H7 (cell line): ENCODE measurements at regions not wholly inside any gene's neighbourhood (a gene's known extent, or its start where the extent isn't known, plus 50 kb on each side); places are given as distances from the start of the nearest gene placed in this dataset.

ENCODE experiments used
- DNase-seq: peaks from one replicate; pipeline ENCODE4 v3.0.0; 2012
- H3K27me3 ChIP-seq: 2 replicates; pipeline ENCODE4 v1.6.0; 2011; ENCODE audit warnings: mild to moderate bottlenecking, low read length; ENCODE audit not compliant: control insufficient read depth, insufficient read depth
- H3K36me3 ChIP-seq: replicated peaks from 2 replicates; pipeline ENCODE4 v1.5.1; 2011; ENCODE audit warnings: low read length; ENCODE audit not compliant: control insufficient read depth, insufficient read depth
- H3K4me3 ChIP-seq: 2 replicates; pipeline ENCODE4 v1.5.1; 2011; ENCODE audit warnings: low read depth, mild to moderate bottlenecking, control low read depth, low read length, moderate library complexity; ENCODE audit not compliant: insufficient read depth

DNA sequence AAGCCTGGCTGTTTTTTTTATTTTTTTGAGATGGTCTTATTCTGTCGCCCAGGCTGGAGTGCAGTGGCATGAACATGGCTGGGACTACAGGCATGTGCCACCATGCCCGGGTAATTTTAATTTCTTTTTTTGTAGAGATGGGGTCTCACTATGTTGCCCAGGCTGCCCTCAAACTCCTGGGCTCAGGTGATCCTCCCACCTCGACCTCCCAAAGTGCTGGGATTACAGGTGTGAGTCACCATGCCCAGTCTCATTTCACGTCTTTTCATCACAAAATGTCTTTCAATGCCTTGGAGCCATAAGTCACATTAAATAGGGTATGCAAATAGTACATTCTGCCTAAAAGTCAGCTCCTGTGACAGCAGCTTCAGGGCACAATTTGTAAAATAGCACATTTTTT is 52.8 kb downstream of the SOX2 start:
- Histone ChIP-seq H3K27me3 (no peaks in the 10 kb centered on the region), H3K4me3 (no peak overlapping the region), H3K36me3 (no peaks in the 10 kb centered on the region)
- no peak for DNase-seq

DNA sequence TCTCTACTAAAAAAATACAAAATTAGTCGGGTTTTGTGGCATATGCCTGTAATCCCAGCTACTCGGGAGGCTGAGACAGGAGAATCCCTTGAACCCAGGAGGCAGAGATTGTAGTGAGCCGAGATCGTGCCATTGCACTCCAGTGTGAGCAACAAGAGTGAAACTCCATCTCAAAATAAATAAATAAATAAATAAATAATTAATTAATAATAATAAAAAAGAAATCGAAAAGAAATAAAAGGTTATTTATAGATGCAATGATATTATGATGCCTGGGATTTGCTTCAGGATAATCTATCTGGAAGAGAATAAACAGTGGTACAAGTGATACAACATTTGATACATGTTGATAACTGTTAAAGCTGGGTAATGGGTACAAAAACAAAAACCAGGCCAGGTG is 58.6 kb downstream of the SOX2 start:
- no peaks in the 10 kb centered on the region for H3K36me3 ChIP-seq
- no peak overlapping the region for H3K4me3 ChIP-seq
- DNase-seq: no peak
- H3K27me3 ChIP-seq: no peaks in the 10 kb centered on the region

DNA sequence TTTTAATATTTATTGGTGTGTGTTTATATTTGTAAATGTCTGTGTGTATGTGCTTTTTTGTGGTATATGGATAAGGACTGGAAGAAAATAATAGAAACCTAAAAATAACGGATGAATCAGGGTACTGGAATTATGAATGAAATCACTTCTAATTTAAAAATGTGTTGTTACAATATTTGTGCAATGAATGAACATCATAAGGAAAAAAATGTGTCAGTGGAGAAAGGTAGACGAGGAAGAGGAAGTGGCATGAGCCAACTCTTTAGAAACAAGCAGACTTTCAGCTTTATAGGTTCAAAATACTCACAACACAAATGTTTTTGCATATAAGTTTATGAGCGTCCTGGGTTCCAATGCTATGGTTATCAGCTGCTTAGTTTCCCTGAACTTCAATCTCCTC is 59.4 kb downstream of the SOX2 start:
- H3K36me3 ChIP-seq: no peaks in the 10 kb centered on the region
- DNase-seq: no peak
- H3K4me3 ChIP-seq: no peak overlapping the region
- no peaks in the 10 kb centered on the region for H3K27me3 ChIP-seq

DNA sequence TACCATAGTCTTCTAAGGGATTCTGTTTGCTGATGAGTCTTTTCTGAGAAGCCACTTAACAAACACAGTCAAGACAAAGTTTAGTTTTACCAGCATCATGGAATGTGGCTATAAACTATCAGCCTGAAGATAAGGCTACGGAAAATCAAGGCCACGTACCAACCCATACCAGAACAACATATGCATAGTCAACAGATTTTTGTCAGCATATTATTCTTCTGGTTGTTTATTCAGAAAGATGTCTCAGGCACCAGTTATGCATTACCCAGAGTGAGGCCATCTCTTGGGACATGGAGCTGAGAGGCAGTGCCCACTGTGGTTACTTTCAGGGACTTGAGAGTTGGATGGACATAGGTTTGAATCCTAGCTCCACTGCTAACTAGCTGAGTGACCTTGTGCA is 60.4 kb downstream of the SOX2 start:
- Histone ChIP-seq H3K36me3 (no peaks in the 10 kb centered on the region), H3K4me3 (no peak overlapping the region), H3K27me3 (no peaks in the 10 kb centered on the region)
- no peak for DNase-seq

GRCh38 chr3:181773921-181774320 is 62.2 kb downstream of the SOX2 start:
- H3K36me3 ChIP-seq: no peaks in the 10 kb centered on the region
- no peak overlapping the region for H3K4me3 ChIP-seq
- DNase-seq: no peak
- no peaks in the 10 kb centered on the region for H3K27me3 ChIP-seq

DNA sequence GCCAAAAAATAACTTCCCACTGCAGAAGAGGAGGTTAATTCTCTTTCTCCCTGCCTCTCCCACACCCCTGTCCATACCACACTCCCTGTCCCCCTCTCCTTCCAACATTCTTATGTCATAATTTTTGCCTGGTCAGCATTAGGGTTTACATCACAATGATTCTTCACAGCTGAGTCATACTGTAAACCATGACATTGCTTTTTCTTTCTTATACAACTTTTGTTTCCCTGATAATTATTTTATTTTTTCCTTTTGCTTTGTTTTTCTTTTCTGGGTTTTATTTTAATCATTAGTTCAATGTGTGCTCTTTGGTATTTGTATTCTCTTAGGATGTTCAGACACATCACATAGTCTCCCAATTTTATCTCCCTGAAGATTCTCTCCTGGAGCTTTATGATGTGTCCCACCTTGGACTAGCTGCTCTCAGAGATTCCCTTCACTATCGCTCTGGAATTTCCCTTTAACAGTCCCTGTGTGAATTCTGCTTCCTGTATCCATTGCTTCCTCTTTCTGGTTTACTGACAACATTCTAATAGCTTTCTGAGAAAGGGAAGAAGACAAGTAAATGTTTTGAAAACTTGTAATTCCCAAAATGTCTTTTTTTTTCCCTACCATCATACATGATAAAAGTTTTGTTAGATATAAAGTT is 70.7 kb downstream of the SOX2 start:
- no peaks in the 10 kb centered on the region for H3K27me3 ChIP-seq
- H3K4me3 ChIP-seq: no peak overlapping the region
- no peaks in the 10 kb centered on the region for H3K36me3 ChIP-seq
- DNase-seq: peak; percentile 64

GRCh38 chr3:181790561-181790960 is 78.8 kb downstream of the SOX2 start:
- Histone ChIP-seq H3K4me3 (no peak overlapping the region), H3K36me3 (no peaks in the 10 kb centered on the region), H3K27me3 (no peaks in the 10 kb centered on the region)
- DNase-seq: no peak

GRCh38 chr3:181791056-181791955 is 79.6 kb downstream of the SOX2 start:
- no peak for DNase-seq
- Histone ChIP-seq H3K4me3 (no peak overlapping the region), H3K36me3 (no peaks in the 10 kb centered on the region), H3K27me3 (no peaks in the 10 kb centered on the region)

DNA sequence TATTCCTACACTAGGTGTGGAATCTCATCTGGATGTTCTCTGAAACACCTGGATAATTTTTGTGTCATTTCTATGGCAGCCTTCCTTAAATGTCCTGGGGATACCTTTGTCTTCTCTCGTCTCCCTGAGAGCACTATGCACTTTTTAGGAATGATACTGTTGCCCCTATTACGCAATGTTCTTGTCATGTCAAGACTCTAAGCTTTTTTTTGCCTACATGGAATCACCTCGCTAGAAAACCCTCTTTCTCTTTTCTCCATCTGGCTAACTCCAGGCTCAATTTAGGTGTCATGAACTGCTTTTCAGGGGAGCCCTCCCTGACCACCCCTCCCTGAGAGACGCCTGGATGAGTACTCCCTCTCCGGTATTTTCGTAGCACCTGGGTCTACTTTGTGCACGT is 81.3 kb downstream of the SOX2 start:
- no peaks in the 10 kb centered on the region for H3K27me3 ChIP-seq
- no peaks in the 10 kb centered on the region for H3K36me3 ChIP-seq
- DNase-seq: no peak
- no peak overlapping the region for H3K4me3 ChIP-seq

GRCh38 chr3:181794011-181794790 is 82.5 kb downstream of the SOX2 start:
- H3K4me3 ChIP-seq: no peak overlapping the region
- no peaks in the 10 kb centered on the region for H3K27me3 ChIP-seq
- H3K36me3 ChIP-seq: no peaks in the 10 kb centered on the region
- no peak for DNase-seq

- Histone ChIP-seq H3K27me3 (no peaks in the 10 kb centered on the region), H3K4me3 (no peak overlapping the region), H3K36me3 (no peaks in the 10 kb centered on the region)
- DNase-seq: no peak
Observed at GRCh38 chr3:181796641-181797040, 84.9 kb downstream of the SOX2 start.

DNA sequence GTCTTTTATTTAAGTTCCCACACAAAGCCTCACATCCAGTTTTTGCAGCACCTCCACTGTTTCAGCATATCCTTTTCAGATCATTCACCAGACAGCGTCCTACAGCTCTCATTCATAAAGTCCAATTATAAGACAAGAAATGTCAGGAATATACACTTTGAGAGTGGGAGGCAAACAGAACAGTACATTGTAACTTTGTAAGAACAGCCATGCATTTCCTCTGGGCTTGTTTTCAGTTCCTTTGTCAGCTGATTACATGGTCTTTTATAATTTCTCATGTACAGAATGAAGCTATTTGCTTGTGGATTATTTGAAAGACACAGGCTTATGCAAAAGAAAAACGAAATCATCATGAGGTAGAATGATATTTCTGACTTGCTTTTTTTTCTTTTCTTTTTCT is 85.7 kb downstream of the SOX2 start:
- no peaks in the 10 kb centered on the region for H3K27me3 ChIP-seq
- DNase-seq: no peak
- no peaks in the 10 kb centered on the region for H3K36me3 ChIP-seq
- no peak overlapping the region for H3K4me3 ChIP-seq

GRCh38 chr3:181805703-181806102 is 94.0 kb downstream of the SOX2 start:
- H3K36me3 ChIP-seq: no peaks in the 10 kb centered on the region
- no peak for DNase-seq
- no peak overlapping the region for H3K4me3 ChIP-seq
- H3K27me3 ChIP-seq: no peaks in the 10 kb centered on the region

DNA sequence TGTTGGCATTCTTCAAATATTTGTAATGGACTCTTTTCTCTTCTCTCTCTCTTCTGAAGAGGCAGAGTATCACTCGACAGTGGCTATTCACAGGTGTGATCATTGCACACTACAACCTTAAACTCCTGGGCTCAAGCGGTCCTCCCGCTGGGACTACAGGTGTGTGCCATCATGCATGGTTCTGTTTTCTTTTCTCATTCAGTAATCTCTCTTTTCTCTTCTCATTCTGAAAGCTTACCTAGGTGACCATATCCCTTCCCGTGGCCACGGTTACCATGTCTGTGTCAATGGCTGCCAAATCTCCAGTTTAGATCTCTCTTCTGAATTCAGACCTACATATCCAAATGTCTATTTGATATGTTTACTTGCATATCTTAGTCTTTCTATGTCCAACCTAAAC is 96.3 kb downstream of the SOX2 start:
- H3K36me3 ChIP-seq: no peaks in the 10 kb centered on the region

GRCh38 chr3:181823716-181824115 is 112.0 kb downstream of the SOX2 start:
- H3K4me3 ChIP-seq: no peak overlapping the region
- no peak for DNase-seq
- no peaks in the 10 kb centered on the region for H3K27me3 ChIP-seq
- H3K36me3 ChIP-seq: no peaks in the 10 kb centered on the region

More for the DNA sequence above, 96.3 kb downstream of the SOX2 start:
- no peak overlapping the region for H3K4me3 ChIP-seq
- H3K27me3 ChIP-seq: no peaks in the 10 kb centered on the region
- DNase-seq: no peak
